ENCODE measurements at regions not wholly inside any gene's neighbourhood (a gene's known extent, or its start where the extent isn't known, plus 50 kb on each side); places are given as distances from the start of the nearest gene placed in this dataset.

DNA sequence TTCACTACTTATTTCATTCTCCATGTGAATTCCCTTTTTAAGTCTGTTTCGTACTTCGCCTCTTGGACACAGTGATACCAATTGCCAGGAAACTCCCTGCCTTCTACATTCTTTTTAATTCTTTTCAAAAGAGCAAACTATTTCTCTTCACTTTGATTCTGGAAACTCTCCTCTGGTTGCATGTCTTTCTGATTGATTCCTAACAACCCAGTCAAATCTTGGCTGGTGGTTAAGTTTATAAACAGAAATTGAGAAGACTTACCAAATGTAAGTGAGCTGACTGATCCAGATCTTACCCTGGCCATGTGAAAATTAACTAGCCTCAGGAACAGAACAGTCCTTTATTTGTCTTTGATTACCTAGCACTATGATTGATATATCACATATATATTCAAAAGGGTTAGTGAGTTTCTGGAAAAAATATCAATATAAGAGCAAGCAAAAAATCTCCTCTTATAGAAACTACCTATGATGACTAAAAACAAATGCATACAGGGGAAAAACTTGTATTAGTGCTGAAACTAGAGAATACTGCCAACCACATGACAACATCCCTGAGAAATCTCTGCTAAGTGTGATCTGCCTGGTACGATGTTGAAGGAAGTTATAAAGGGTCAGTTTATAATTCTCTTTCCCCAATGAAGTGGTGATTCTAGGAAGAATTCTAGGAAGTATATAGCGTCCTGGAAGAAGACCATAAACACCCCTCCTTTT is 152.6 kb upstream of the HTR2A start:
- Histone ChIP-seq H3K36me3 (replicated peaks; ENCODE audit: insufficient read depth, low read depth) (no peaks in the 10 kb centered on the region), H3K4me2 (no peak overlapping the region), H2AFZ (no peak overlapping the region), H3K27ac (no peak overlapping the region), H3K4me1 (ENCODE audit: insufficient read depth) (no peaks in the 10 kb centered on the region), H3K4me3 (no peak overlapping the region), H3K9me2 (replicated peaks; ENCODE audit: insufficient read depth) (no peaks in the 10 kb centered on the region), H4K20me1 (ENCODE audit: insufficient read depth, poor library complexity, severe bottlenecking) (no peaks in the 10 kb centered on the region), H3K27me3 (no peaks in the 10 kb centered on the region), H3K9me3 (ENCODE audit: low read depth) (no peaks in the 10 kb centered on the region), H3K79me2 (no peaks in the 10 kb centered on the region)
- TF ChIP-seq EZH2phosphoT487 (IDR thresholded peaks at IDR 0.05; ENCODE audit: low read depth, severe bottlenecking, unreplicated experiment) (no peak), EZH2 (IDR thresholded peaks at IDR 0.05; ENCODE audit: borderline replicate concordance) (no peak)
- TF ChIP-seq, protein P1, sequence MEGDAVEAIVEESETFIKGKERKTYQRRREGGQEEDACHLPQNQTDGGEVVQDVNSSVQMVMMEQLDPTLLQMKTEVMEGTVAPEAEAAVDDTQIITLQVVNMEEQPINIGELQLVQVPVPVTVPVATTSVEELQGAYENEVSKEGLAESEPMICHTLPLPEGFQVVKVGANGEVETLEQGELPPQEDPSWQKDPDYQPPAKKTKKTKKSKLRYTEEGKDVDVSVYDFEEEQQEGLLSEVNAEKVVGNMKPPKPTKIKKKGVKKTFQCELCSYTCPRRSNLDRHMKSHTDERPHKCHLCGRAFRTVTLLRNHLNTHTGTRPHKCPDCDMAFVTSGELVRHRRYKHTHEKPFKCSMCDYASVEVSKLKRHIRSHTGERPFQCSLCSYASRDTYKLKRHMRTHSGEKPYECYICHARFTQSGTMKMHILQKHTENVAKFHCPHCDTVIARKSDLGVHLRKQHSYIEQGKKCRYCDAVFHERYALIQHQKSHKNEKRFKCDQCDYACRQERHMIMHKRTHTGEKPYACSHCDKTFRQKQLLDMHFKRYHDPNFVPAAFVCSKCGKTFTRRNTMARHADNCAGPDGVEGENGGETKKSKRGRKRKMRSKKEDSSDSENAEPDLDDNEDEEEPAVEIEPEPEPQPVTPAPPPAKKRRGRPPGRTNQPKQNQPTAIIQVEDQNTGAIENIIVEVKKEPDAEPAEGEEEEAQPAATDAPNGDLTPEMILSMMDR (IDR thresholded peaks at IDR 0.05; ENCODE audit: poor library complexity), result no peak
- 67% methylated on average over 4 of the region's 4 CpGs for WGBS (ENCODE audit: low lambda C conversion rate, missing lambda C conversion rate)
- no peak for DNase-seq (ENCODE audit: low spot score)

DNA sequence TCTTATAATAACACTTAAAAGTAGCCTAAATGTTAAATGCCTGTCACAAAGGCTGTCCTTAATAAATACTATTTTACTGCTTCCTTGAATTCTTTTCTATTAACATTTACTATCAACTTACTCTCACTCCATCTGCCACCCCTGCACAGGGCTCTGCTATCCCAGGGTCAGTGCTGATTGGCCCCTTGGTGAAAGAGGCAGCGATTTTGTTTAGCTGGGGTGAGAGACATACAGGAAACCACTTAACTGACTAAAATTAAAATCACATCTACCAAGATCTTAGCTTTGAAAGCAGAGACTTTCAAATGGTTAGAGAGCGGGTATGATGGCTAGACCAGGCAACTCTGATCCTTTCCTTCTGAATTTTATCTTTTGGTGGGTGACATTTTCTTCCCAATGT is 149.9 kb upstream of the HTR2A start:
- 87% methylated on average over 2 of the region's 2 CpGs for WGBS (ENCODE audit: low lambda C conversion rate, missing lambda C conversion rate)
- H3K4me2 ChIP-seq, result no peak overlapping the region
- no peaks in the 10 kb centered on the region for H4K20me1 ChIP-seq (ENCODE audit: insufficient read depth, poor library complexity, severe bottlenecking)
- no peaks in the 10 kb centered on the region for H3K9me2 ChIP-seq (replicated peaks; ENCODE audit: insufficient read depth)
- no peaks in the 10 kb centered on the region for H3K27me3 ChIP-seq
- H3K27ac ChIP-seq, result no peak overlapping the region
- H3K4me1 ChIP-seq (ENCODE audit: insufficient read depth), result no peaks in the 10 kb centered on the region
- TF ChIP-seq EZH2phosphoT487 (IDR thresholded peaks at IDR 0.05; ENCODE audit: low read depth, severe bottlenecking, unreplicated experiment), result no peak
- TF ChIP-seq, protein P1 (IDR thresholded peaks at IDR 0.05; ENCODE audit: poor library complexity), result no peak
- TF ChIP-seq EZH2 (IDR thresholded peaks at IDR 0.05; ENCODE audit: borderline replicate concordance), result no peak
- H3K4me3 ChIP-seq, result no peak overlapping the region
- no peak for DNase-seq (ENCODE audit: low spot score)
- H3K79me2 ChIP-seq, result no peaks in the 10 kb centered on the region
- H3K36me3 ChIP-seq (replicated peaks; ENCODE audit: insufficient read depth, low read depth), result no peaks in the 10 kb centered on the region
- H2AFZ ChIP-seq, result no peak overlapping the region
- H3K9me3 ChIP-seq (ENCODE audit: low read depth), result no peaks in the 10 kb centered on the region

DNA sequence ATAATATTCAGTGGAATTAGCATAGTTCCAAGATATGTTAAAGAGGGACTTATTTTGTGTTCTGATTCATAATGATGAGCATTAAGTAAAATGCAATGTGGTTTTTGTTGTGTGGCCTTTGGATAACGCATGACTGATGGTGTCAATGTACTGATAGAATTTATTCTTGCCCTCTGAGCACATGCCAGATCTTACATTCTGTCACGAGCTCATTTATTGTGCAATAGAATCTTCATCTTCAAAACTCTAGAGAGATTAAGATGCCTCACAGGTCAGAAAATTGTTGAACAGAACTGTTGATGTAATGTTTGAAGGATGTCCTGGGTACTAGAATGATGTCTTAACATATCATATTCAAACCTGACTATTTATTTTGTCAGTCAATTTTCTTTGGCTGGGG is 148.0 kb upstream of the HTR2A start:
- 91% methylated on average over 2 of the region's 2 CpGs for WGBS (ENCODE audit: low lambda C conversion rate, missing lambda C conversion rate)
- TF ChIP-seq EZH2 (IDR thresholded peaks at IDR 0.05; ENCODE audit: borderline replicate concordance) (no peak), EZH2phosphoT487 (IDR thresholded peaks at IDR 0.05; ENCODE audit: low read depth, severe bottlenecking, unreplicated experiment) (no peak)
- TF ChIP-seq, protein P1 (IDR thresholded peaks at IDR 0.05; ENCODE audit: poor library complexity), result no peak
- no peak for DNase-seq (ENCODE audit: low spot score)
- Histone ChIP-seq H3K4me1 (ENCODE audit: insufficient read depth) (no peaks in the 10 kb centered on the region), H3K36me3 (replicated peaks; ENCODE audit: insufficient read depth, low read depth) (no peaks in the 10 kb centered on the region), H3K9me2 (replicated peaks; ENCODE audit: insufficient read depth) (no peaks in the 10 kb centered on the region), H3K27me3 (no peaks in the 10 kb centered on the region), H2AFZ (no peak overlapping the region), H3K79me2 (no peaks in the 10 kb centered on the region), H4K20me1 (ENCODE audit: insufficient read depth, poor library complexity, severe bottlenecking) (no peaks in the 10 kb centered on the region), H3K9me3 (ENCODE audit: low read depth) (no peaks in the 10 kb centered on the region), H3K4me3 (no peak overlapping the region), H3K4me2 (no peak overlapping the region), H3K27ac (no peak overlapping the region)

Data from hepatocyte (in vitro differentiated cells).